ENCODE measurements at regions not wholly inside any gene's neighbourhood (a gene's known extent, or its start where the extent isn't known, plus 50 kb on each side); places are given as distances from the start of the nearest gene placed in this dataset.

DNA sequence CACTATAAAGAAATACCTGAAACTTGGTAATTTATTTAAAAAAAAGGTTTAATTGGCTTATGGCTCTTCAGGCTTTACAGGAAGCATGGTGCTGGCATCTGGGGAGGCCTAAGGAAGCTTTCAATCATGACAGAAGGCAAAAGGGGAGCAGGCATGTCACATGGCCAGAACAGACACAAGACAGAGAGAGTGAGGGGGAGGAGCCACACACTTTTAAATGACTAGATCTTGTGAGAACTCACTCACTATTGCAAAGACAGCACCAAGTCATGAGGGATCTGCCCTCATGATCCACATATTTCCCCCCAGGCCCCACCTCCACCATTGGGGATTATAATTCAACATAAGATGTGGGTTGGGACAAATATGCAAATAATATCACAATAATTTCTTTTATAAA lies 355.6 kb downstream of the DAD1 start:
- no peaks in the 10 kb centered on the region for H3K4me1 ChIP-seq (ENCODE audit: control insufficient read depth in 1 of 2, insufficient read depth in 2 of 2, low read length in 2 of 2)
- no peaks in the 10 kb centered on the region for H4K20me1 ChIP-seq (ENCODE audit: insufficient read depth, low read length)
- no peaks in the 10 kb centered on the region for H3K36me3 Mint-ChIP-seq
- H3K9me3 Mint-ChIP-seq, result peaks cover 0 to 2% (median 0%) of the 10 kb centered on the region in 7 donors
- H3K4me3 ChIP-seq (replicated peaks in 1 of 3; ENCODE audit: low read depth in 2 of 3, low read length in 3 of 3), result no peak overlapping the region
- no peak overlapping the region for H3K27ac Mint-ChIP-seq
- no peak for DNase-seq
- peaks cover 0 to 3% (median 0%) of the 10 kb centered on the region in 3 donors for H3K27me3 Mint-ChIP-seq (ENCODE audit: low read depth in 3 of 3)
- H3K9ac ChIP-seq (ENCODE audit: insufficient read depth, low read length, poor library complexity, severe bottlenecking), result no peak overlapping the region
- H3K27me3 ChIP-seq (ENCODE audit: control insufficient read depth in 2 of 2, insufficient read depth in 2 of 2, low read length in 2 of 2), result no peaks in the 10 kb centered on the region
- no peak overlapping the region for H3K4me3 Mint-ChIP-seq
- no peak overlapping the region for H3K27ac ChIP-seq (ENCODE audit: low read depth in 1 of 2, low read length in 2 of 2)
- H3K4me1 Mint-ChIP-seq, result peaks cover 12% of the 10 kb centered on the region
- no peaks in the 10 kb centered on the region for H3K36me3 ChIP-seq (replicated peaks in 1 of 2; ENCODE audit: control insufficient read depth in 1 of 2, insufficient read depth in 2 of 2, low read length in 2 of 2)
- H3K9me3 ChIP-seq (replicated peaks in 1 of 2; ENCODE audit: control insufficient read depth in 1 of 2, insufficient read depth in 1 of 2, low read length in 2 of 2), result no peaks in the 10 kb centered on the region
- no peak overlapping the region for H3K4me2 ChIP-seq (replicated peaks; ENCODE audit: extremely low read depth, low read length, poor library complexity, severe bottlenecking)
- no peak overlapping the region for H2AFZ ChIP-seq (ENCODE audit: insufficient read depth, low read depth, low read length, poor library complexity, severe bottlenecking)
- TF ChIP-seq, protein P1, sequence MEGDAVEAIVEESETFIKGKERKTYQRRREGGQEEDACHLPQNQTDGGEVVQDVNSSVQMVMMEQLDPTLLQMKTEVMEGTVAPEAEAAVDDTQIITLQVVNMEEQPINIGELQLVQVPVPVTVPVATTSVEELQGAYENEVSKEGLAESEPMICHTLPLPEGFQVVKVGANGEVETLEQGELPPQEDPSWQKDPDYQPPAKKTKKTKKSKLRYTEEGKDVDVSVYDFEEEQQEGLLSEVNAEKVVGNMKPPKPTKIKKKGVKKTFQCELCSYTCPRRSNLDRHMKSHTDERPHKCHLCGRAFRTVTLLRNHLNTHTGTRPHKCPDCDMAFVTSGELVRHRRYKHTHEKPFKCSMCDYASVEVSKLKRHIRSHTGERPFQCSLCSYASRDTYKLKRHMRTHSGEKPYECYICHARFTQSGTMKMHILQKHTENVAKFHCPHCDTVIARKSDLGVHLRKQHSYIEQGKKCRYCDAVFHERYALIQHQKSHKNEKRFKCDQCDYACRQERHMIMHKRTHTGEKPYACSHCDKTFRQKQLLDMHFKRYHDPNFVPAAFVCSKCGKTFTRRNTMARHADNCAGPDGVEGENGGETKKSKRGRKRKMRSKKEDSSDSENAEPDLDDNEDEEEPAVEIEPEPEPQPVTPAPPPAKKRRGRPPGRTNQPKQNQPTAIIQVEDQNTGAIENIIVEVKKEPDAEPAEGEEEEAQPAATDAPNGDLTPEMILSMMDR (IDR thresholded peaks at IDR 0.05), result no peak
- H3K79me2 ChIP-seq (ENCODE audit: insufficient read depth, low read length), result no peaks in the 10 kb centered on the region
- intact Hi-C loops (cut with micrococcal nuclease), result no loop called here

DNA sequence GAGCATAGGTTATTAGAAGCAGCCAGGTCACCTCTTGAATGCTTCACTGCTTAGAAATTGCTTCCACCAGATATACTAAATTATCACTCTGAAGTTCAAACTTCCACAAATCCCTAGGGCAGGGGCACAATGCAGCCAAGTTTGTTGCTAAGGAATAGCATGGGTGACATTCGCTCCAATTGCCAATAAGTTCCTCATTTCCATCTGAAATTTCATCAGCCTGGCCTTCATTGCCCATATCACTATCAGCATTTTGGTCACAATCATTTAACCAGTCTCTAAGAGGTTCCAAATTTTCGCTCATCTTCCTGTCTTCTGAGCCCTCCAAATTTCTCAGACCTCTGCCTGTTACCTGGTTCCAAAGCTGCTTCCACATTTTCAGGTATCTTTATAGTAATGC lies 356.1 kb downstream of the DAD1 start:
- no peak overlapping the region for H3K9ac ChIP-seq (ENCODE audit: insufficient read depth, low read length, poor library complexity, severe bottlenecking)
- intact Hi-C loops (cut with micrococcal nuclease), result no loop called here
- H3K4me1 Mint-ChIP-seq, result peaks cover 9% of the 10 kb centered on the region
- no peak overlapping the region for H2AFZ ChIP-seq (ENCODE audit: insufficient read depth, low read depth, low read length, poor library complexity, severe bottlenecking)
- H3K36me3 ChIP-seq (replicated peaks in 1 of 2; ENCODE audit: control insufficient read depth in 1 of 2, insufficient read depth in 2 of 2, low read length in 2 of 2), result no peaks in the 10 kb centered on the region
- H3K27ac ChIP-seq (ENCODE audit: low read depth in 1 of 2, low read length in 2 of 2), result no peak overlapping the region
- no peaks in the 10 kb centered on the region for H3K79me2 ChIP-seq (ENCODE audit: insufficient read depth, low read length)
- H3K4me3 ChIP-seq (replicated peaks in 1 of 3; ENCODE audit: low read depth in 2 of 3, low read length in 3 of 3), result no peak overlapping the region
- H3K4me2 ChIP-seq (replicated peaks; ENCODE audit: extremely low read depth, low read length, poor library complexity, severe bottlenecking), result no peak overlapping the region
- no peaks in the 10 kb centered on the region for H3K36me3 Mint-ChIP-seq
- peaks cover 0 to 3% (median 0%) of the 10 kb centered on the region in 3 donors for H3K27me3 Mint-ChIP-seq (ENCODE audit: low read depth in 3 of 3)
- no peak overlapping the region for H3K4me3 Mint-ChIP-seq
- H3K27me3 ChIP-seq (ENCODE audit: control insufficient read depth in 2 of 2, insufficient read depth in 2 of 2, low read length in 2 of 2), result no peaks in the 10 kb centered on the region
- DNase-seq, result no peak
- WGBS (ENCODE audit: insufficient coverage), result 50% methylated on average over 2 of the region's 2 CpGs
- TF ChIP-seq, protein P1 (IDR thresholded peaks at IDR 0.05), result no peak
- no peaks in the 10 kb centered on the region for H3K9me3 ChIP-seq (replicated peaks in 1 of 2; ENCODE audit: control insufficient read depth in 1 of 2, insufficient read depth in 1 of 2, low read length in 2 of 2)
- no peaks in the 10 kb centered on the region for H3K4me1 ChIP-seq (ENCODE audit: control insufficient read depth in 1 of 2, insufficient read depth in 2 of 2, low read length in 2 of 2)
- no peak overlapping the region for H3K27ac Mint-ChIP-seq
- no peaks in the 10 kb centered on the region for H4K20me1 ChIP-seq (ENCODE audit: insufficient read depth, low read length)
- peaks cover 0 to 2% (median 0%) of the 10 kb centered on the region in 7 donors for H3K9me3 Mint-ChIP-seq

Data from CD14-positive monocyte (primary cell).